ENCODE measurements at regions not wholly inside any gene's neighbourhood (a gene's known extent, or its start where the extent isn't known, plus 50 kb on each side); places are given as distances from the start of the nearest gene placed in this dataset.
"Not testable (repeated sequence)": the region's sequence is repeated elsewhere in the genome, so short reads cannot be mapped to it uniquely, and the experiment has no call there.

DNA sequence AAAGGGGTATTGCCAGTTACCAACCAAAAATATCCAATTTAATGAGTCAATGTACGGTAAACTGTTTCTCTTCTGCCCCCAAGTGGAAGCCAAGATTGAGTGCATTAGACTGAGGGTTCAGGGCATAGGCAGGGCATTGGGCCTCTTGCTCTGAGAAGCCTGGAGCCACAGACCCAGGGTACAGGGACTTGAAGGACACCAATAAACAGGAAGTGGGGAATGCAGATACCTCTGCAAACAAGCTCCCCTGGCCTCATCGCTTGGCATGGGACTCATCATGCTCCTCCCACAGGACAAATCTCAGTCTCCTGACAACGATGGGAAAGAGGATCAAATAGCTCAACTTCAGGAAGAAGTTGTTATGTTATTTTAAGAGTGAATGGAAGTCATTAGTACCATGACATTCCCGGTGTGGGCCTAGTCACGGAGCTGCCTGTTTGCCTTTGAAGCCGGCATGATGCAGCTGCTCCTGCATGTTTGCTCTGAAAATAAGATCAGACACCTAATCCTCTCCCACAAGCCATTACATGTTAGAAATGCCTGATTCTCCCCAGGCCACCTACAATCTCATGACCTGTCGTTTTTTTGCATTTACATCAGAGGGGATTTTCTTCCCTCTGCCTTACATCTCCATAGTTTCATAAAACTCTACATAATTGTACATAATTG lies 224.2 kb downstream of the RCHY1 start:
- no peak for DNase-seq (ENCODE audit: low spot score)
- peak; percentile 35 for ATAC-seq

DNA sequence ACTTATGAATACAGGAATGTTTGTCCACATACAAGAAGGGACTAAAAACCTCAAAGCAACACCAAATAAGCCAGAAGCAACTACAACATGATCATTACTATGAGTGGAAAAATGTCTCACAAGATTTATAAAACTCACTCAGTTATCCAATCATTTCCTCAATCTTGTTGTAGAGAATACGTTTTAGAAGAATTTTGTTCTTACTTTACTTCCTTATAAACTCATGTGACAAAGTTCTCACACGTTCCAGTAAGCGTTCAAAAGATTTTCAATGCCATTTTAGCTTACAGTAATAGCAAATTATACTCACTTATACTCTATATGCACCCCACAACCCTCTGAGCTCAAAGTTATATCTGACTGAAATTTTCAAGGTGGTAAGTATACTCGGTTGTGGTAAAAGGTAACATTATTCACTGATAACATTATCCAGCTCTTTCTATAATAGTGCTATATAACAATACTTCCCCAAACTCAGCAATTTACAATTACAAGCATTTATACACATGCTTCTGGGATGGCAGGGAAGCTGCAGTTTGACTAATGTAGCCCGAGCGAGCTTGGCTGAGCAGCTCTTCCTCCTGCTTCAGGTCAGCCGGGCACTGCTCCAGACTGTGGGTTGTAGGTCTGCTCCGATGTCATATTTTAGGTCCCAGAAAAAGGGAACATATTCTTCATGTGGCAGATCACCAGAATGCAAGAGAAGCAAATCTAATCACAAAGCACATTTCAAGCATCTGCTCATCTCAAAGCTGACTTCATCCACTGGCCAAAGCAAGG lies 226.3 kb downstream of the RCHY1 start:
- no peak for DNase-seq (ENCODE audit: low spot score)

DNA sequence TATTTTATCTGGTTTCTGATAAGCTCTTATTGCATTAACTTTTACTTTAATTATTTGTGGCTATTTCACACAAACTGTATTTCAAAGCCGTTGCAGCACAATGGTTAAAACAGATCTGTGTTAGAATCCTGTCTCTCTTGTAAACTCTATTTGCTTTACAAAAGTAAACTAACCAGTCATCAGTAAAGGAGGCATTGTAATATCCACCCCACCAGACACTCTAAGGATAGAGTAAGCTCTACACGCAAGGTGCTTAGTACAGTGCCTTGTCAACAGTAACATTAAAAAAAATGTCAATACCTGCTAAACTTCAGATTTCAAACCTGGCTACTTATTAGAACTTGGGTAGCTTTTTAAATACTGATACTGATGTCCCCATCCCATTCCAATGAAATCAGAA lies 228.4 kb downstream of the RCHY1 start:
- ATAC-seq (no peak), DNase-seq (ENCODE audit: low spot score) (no peak)

More for the DNA sequence above, 226.3 kb downstream of the RCHY1 start:
- ATAC-seq: no peak

DNA sequence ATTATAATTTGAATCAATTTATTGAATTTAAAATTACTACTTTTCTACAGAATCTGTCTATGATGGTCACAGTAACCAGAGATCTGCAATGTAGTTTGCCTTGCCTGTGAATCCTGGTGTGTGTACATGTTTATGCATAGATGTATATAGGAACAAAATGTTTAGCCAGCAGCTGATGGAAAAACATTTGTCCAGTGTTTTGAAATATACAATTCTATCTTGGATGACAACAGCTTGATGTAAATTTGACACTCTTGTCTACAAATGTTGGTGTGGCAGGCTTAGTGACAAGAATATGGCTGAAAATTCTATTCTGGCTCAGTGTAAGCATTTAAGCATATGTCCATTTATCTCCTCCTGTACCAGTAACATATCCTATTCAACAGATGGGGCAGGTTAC lies 229.4 kb downstream of the RCHY1 start:
- DNase-seq (ENCODE audit: low spot score): no peak
- ATAC-seq: no peak

DNA sequence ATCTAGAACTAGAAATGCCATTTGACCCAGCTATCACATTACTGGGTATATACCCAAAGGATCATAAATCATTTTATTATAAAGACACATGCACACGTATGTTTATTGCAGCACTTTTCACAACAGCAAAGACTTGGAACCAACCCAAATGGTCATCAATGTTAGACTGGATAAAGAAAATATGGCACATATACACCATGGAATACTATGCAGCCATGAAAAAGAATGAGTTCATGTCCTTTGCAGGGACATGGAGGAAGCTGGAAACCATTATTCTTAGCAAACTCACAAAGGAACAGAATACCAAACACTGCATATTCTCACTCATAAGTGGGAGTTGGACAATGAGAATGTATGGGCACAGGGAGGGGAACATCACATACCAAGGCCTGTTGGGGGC lies 233.7 kb downstream of the RCHY1 start:
- ATAC-seq; DNase-seq (ENCODE audit: low spot score): not testable (repeated sequence)

DNA sequence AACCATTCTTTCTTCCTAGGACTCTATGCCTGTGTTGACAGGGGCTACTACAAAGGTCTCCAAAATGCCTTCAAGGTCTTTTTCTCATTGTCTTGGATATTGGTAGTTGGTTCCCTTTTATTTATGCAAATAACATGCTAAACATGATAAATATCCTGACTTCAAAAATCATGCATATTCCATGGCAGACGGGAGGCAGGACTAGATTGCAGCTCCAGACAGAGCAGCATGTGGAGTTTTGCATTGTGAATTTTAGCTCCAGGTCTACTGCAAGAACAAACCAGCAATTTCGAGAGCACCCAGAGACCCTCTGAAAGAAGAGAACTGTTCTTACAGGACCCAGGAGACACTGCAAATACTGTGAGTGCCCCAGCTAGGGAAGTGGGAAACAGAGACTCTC lies 254.9 kb downstream of the RCHY1 start:
- no peak for ATAC-seq

DNA sequence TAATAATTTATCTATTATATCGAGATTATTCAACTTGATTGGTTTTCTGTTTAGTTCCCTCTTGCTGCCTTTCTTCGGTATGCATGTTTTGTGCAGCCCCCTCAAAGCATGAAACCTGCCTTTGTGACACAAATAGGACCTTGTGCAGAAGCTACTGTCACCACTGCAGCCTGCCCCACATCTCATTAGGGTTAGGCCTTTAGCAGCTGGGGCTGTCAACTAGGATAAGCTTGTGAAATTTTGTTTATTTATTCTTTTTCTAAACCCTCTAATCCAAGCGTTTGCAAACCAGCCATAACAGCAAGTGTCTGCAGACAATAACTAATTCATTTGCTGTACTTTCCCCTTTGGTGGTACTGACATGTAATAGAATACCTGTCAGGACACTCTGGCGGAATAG lies 258.9 kb downstream of the RCHY1 start:
- DNase-seq (ENCODE audit: low spot score) (no peak), ATAC-seq (no peak)

More for the DNA sequence above, 254.9 kb downstream of the RCHY1 start:
- no peak for DNase-seq (ENCODE audit: low spot score)

DNA sequence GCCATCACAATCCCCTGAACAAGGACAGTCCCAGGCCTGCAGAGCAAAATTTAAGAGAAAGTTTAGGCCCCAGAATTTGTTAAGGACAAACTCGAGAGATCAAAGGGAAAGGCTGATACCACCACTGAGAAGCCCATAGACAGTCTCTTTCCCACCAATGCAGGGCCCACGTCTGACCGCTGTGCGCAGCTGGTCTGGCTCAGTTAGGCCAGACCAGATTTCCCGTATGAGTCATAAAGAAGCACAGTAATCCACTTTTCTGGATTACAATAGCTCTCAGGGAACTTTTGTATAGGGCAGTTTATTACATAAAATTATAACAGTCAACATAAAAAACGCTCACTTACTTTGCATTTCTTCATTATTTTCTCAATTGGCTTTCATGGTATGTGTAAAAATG lies 259.5 kb downstream of the RCHY1 start:
- ATAC-seq: no peak
- DNase-seq (ENCODE audit: low spot score): no peak

DNA sequence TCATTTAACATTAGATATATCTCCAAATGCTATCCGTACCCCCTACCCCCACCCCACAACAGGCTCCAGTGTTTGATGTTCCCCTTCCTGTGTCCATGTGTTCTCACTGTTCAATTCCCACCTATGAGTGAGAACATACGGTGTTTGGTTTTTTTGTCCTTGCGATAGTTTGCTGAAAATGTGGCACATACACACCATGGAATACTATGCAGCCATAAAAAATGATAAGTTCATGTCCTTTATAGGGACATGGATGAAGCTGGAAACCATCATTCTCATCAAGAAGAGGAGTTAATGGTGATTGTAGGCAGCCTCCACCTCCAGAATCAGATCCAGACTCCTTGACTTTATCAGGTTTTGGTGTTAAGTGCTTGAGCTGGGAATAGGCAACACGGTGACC lies 261.1 kb downstream of the RCHY1 start:
- not testable (repeated sequence) for DNase-seq (ENCODE audit: low spot score); ATAC-seq

DNA sequence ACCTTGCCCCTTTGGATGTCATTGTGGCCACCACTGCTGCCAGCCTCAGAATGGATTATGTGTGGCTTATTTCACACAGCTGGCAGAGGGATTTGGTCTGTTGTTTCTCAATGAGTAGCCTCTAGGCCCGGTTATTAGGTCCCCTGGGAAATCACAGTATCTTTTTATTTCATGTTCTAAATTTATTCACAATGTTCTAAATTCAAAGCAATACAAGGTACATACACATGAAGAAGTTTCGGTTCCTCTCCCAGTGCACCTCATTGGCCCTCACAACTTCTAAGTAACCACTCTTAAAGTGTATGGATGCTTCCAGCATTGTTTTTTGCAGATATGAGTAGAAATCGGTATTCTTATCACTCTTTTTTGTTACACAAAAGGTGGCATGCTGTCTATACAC lies 262.7 kb downstream of the RCHY1 start:
- DNase-seq (ENCODE audit: low spot score): no peak
- no peak for ATAC-seq

DNA sequence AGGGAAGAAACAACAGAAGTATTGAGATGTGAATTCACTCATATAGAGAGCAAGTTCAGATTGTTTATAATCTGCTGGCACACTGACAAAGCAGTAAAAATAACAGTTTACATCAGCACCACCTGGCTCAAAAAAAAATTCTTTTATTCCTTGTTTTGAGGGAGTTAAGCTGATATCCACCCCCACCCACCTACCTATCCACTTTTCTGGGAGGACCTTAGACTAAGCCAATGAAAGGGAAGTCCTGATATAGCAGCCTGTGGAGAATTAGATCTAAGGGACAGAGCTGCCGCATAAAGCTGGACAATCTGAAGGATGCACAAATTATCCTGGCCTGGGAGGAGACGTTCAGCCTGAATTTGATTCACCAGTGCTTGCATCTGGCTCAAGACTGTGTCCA lies 264.5 kb downstream of the RCHY1 start:
- ATAC-seq (no peak), DNase-seq (ENCODE audit: low spot score) (no peak)

DNA sequence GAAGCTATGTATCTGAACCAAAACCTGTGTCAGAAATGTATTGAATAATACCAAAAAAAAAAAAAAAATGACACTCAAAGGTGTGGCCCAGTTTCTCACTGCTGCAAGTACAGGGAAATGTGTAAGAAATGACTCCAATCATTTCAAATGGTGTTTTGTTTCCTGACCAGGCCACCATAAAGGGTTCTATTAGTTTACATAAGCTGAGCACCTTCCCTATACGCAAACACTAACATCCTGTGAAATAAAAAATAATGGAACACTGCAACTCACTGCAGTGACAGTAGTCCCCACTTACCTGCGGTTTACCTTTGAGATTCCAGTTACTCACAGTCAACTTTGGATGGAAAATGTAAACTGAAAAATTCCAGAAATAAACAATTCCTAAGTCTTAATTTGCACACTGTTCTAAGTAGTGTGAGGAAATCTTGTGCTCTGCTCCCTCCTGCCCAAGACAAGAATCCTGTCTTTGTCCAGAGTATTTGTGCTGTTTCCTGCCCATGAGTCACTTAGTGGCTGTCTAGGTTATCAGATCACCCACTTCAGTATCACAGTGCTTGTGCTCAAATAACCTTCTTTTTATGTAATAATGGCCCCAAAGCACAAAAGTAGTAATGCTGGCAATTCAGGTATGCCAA lies 265.3 kb downstream of the RCHY1 start:
- DNase-seq (ENCODE audit: low spot score): no peak
- no peak for ATAC-seq

DNA sequence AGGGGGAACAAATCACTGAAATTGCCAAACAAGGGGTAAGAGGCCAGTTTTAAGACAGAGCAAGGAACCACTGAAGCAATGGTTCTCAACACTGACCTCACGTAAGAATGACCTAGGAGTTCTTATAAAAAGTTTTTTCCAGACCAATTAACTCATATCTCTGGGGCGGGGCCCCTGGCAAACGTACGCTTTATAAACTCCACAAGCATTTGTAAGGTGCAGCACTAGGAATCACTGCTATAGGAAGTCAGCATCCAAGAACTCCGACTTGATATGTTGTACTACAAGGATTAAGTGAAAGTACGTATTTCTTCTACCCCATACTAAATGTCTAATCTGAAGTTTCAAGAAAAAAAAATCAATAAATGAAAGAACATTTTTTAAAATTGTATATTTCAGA lies 269.9 kb downstream of the RCHY1 start:
- ATAC-seq (no peak), DNase-seq (ENCODE audit: low spot score) (no peak)

DNA sequence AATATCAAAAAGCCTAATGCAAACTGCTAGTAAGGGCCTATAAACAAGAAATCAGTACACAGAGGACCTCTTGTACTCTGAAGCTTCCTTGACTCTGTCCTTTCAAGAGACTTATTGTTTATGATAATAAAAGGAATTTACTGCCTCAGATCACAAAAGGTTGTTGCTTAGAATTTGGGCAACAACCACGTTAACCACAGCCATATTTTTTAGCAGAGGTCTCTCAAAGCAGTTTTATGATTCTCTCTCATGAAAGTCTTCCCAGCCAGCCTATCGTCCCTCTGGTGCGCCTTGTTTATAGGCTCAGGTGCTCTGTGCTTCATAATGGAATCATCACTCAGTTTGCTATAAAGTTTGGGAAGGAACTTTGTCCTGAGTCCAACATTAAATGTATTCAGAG lies 270.6 kb downstream of the RCHY1 start:
- ATAC-seq (no peak), DNase-seq (ENCODE audit: low spot score) (no peak)

DNA sequence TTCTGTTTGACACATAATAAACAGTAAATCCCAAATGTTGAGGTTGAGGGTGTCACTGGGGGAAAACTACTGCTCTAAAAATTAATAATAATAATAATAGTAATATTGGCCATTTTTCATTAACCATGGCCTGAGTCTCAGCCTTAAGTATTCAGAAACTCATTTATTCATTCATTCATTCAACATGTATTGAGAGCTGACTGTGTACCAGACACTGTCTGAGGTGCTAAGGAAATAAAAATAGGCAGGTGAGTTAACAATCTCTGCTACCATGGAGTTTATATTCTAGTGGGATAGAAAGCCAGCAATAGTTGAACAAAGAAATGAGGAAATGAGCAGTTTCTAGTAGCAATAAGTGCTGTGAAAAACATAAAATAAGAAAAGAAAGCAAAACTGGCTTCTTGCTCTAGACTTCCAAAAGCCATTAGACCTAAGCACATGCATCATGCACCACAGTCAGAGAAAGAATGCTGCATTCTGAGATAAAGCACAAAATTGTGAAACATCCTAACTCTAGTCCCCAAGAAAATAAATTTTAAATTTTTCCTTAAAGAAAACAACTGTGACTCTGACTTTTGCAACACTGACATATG lies 278.7 kb downstream of the RCHY1 start:
- no peak for ATAC-seq
- no peak for DNase-seq (ENCODE audit: low spot score)

DNA sequence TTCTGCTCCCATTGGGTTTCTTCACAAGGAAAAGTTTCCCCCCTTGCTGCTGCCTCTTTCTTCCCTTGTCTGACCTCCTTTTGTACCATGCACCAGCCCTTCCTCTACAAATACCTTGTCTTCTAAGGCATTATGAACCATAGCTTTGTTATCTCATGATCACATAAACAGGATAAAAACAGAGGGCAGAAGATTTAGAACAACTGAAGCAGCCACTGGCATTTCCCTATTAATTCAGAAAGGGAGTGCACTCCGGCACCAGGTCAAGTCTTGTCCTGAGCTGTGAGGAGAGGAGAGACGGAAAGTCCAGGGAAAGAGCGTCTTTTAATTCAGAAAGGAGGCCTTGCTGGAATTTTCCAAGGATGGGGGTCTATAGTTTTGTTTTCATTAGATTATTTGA lies 281.7 kb downstream of the RCHY1 start:
- DNase-seq (ENCODE audit: low spot score) (no peak), ATAC-seq (no peak)

DNA sequence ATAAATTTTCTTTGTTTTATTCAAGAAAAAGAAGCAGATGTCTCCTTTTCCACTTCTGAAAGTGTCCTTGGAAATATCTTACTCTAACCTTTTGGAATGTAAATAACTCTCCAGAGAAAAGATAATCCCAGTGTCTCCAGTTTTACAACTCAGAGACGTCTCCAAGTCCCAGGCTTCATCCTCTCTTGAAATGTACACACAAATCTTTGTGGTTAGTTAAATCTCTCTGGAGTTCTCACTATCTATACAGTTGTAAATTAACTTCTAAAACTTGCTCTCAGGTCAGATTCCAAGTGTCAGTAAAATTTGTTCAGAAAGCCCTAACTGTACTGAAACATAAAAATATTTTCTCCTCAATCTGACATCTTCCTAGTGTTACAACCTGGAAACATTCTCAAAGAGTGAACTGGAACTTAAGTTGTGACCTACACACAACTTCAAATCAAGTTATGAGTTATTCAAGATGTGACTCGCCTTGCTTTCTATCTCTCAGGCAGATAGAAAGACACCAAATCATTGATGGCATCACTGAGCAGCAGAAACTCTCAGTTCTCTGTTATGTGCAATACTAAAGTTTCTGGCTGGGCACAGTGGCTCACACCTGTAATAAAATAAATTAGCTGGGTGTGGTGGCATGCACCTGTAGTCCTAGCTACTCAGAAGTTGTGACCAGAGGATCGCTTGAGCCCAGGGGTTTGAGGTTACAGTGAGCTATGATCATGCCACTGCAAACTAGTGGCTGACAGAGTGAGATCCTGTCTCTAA lies 284.2 kb downstream of the RCHY1 start:
- ATAC-seq (no peak), DNase-seq (ENCODE audit: low spot score) (no peak)

DNA sequence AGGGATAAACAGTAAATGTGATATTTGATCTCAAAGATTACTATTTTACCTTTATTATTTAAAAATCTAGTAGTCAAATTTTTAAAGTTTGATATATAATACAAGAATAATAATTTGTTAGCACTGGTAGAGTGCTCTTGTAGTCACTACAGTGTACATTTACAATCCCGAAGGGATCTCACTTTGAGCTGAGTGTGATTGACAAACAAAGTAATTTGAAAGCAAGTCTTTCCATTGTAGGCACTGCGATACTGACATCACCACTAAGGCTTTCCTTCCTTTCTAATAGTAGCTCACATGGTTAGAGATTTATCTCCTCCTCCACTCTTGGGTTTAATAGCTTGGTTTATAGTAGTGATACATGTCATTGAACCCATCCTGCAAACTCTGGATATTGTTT lies 280.6 kb downstream of the PARM1 start:
- DNase-seq (ENCODE audit: low spot score) (no peak), ATAC-seq (no peak)

DNA sequence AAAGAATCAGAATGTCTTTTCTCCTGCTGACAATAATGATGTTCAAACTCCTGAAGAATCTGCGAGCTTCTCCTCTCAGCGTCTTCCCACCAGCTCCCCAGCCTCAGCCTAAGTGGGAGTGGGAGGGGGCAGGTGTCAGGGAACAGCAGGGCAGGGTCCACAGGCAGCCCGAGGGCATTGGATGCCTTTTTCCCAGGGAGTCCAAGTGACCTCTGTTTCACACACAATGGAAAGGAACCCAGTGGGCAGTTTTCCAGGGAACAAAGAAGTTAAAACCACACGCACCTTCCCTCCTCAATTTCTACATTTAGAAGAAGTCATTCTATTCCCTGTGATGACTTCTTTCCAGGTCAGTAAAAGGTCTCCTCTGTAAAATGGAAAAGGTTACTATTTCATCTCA lies 278.5 kb downstream of the PARM1 start:
- ATAC-seq (no peak), DNase-seq (ENCODE audit: low spot score) (no peak)

DNA sequence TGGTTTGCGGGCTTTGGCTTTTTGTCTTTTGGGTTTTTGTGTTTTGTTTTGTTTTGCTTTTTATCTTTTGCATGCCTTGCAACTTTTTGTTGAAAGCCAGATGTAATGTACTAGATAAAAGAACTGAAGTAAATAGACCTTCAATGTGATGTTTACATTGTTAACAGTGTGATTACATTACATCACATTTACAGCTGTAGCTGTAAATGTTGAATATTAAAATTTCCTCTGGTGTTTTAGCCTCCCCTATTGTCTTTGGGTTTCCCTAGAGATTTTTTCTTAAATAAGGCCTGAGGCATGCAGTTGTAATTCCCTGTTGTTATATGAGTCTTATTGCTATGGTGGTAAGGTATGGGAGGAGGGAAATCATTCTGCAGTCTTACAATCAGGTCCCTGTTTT lies 275.0 kb downstream of the PARM1 start:
- no peak for ATAC-seq
- DNase-seq (ENCODE audit: low spot score): no peak

DNA sequence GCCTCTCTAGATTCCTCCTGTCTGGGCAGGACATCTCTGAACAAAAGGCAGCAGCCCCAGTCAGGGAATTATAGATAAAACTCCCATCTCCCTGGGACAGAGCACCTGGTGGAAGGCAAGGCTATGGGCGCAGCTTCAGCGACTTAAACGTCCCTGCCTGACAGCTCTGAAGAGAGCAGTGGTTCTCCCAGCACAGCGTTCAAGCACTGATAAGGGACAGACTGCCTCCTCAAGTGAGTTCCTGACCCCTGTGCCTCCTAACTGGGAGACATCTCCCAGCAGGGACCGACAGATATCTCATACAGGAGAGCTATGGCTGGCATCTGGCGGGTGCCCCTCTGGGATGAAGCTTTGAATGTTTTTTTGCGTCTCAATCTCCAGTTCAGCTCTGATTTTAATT lies 262.2 kb downstream of the PARM1 start:
- DNase-seq (ENCODE audit: low spot score) (no peak), ATAC-seq (no peak)
